CD4-positive, alpha-beta memory T cell (primary cell): ENCODE measurements at regions not wholly inside any gene's neighbourhood (a gene's known extent, or its start where the extent isn't known, plus 50 kb on each side); places are given as distances from the start of the nearest gene placed in this dataset.
A peak's percentile ranks its signal among the peaks of the same experiment; 100 is the strongest.
"Not testable (repeated sequence)": the region's sequence is repeated elsewhere in the genome, so short reads cannot be mapped to it uniquely, and the experiment has no call there.

Experiments used
- CTCF ChIA-PET: fragments of 350-600 bp; sonication (Branson Sonifier 250); formaldehyde crosslinking; loops from one replicate; lab custom pipeline; 2021; ENCODE audit warnings: inconsistent platforms; ENCODE audit not compliant: partially characterized antibody; lab: Charles Lee
- POLR2A ChIA-PET: fragments of 350-600 bp; sonication (Branson Sonifier 250); formaldehyde crosslinking; loops from one replicate; lab custom pipeline; 2021; ENCODE audit not compliant: partially characterized antibody; lab: Charles Lee
- DNase-seq, 5 donors: peaks; one replicate each; pipeline versions ENCODE4 v3.0.0 to v3.0.0-alpha.2; 2020 to 2022; ENCODE audit warnings: mixed read lengths in 1 of 5
- H3K27ac ChIP-seq: one replicate; pipeline ENCODE4 v1.7.0; 2013; ENCODE audit warnings: low read depth, low read length
- H3K27me3 ChIP-seq: 2 replicates; pipeline ENCODE4 v1.7.0; 2013; ENCODE audit warnings: mild to moderate bottlenecking, low read length, moderate library complexity; ENCODE audit not compliant: insufficient read depth
- H3K36me3 ChIP-seq: 2 replicates; pipeline ENCODE4 v1.7.0; 2013; ENCODE audit warnings: mild to moderate bottlenecking, low read length, moderate library complexity; ENCODE audit not compliant: insufficient read depth
- H3K4me1 ChIP-seq: 2 replicates; pipeline ENCODE4 v1.7.0; 2013; ENCODE audit warnings: mild to moderate bottlenecking, low read length, moderate library complexity; ENCODE audit not compliant: insufficient read depth
- H3K4me3 ChIP-seq, 2 donors: one replicate each; pipeline ENCODE4 v1.7.0; 2013; ENCODE audit warnings: low read length in 2 of 2, mild to moderate bottlenecking in 1 of 2
- H3K9me3 ChIP-seq, 2 donors: one replicate each; pipeline ENCODE4 v1.7.0; 2013; ENCODE audit warnings: low read length in 2 of 2, control low read depth in 1 of 2; ENCODE audit not compliant: control insufficient read depth in 1 of 2
- H3K27ac Mint-ChIP-seq, 7 donors: one replicate each; pipeline ENCODE4 v1.8.0; 2020 to 2021; ENCODE audit warnings: mixed read lengths in 7 of 7, mild to moderate bottlenecking in 6 of 7, inconsistent platforms in 3 of 7, moderate library complexity in 3 of 7
- H3K27me3 Mint-ChIP-seq, 2 donors: one replicate each; pipeline ENCODE4 v1.8.0; 2020 to 2021; ENCODE audit warnings: mixed read lengths in 2 of 2
- H3K36me3 Mint-ChIP-seq, 2 donors: one replicate each; pipeline ENCODE4 v1.8.0; 2020 to 2021; ENCODE audit warnings: mixed read lengths in 2 of 2, inconsistent platforms in 1 of 2, mild to moderate bottlenecking in 1 of 2
- H3K4me1 Mint-ChIP-seq, 4 donors: one replicate each; pipeline ENCODE4 v1.8.0; 2020 to 2021; ENCODE audit warnings: mixed read lengths in 4 of 4, mild to moderate bottlenecking in 1 of 4
- H3K4me3 Mint-ChIP-seq, 8 donors: one replicate each; pipeline ENCODE4 v1.8.0; 2020 to 2021; ENCODE audit warnings: mixed read lengths in 8 of 8, mild to moderate bottlenecking in 7 of 8, moderate library complexity in 6 of 8, inconsistent platforms in 3 of 8
- H3K9me3 Mint-ChIP-seq, 8 donors: one replicate each; pipeline ENCODE4 v1.8.0; 2020 to 2021; ENCODE audit warnings: mixed read lengths in 8 of 8, mild to moderate bottlenecking in 5 of 8, inconsistent platforms in 3 of 8, moderate library complexity in 1 of 8
- intact Hi-C: fragments of 100-400 bp; cut with micrococcal nuclease; formaldehyde crosslinking; loops from one replicate; pipeline ENCODE4 v1.15.1; 2023

DNA sequence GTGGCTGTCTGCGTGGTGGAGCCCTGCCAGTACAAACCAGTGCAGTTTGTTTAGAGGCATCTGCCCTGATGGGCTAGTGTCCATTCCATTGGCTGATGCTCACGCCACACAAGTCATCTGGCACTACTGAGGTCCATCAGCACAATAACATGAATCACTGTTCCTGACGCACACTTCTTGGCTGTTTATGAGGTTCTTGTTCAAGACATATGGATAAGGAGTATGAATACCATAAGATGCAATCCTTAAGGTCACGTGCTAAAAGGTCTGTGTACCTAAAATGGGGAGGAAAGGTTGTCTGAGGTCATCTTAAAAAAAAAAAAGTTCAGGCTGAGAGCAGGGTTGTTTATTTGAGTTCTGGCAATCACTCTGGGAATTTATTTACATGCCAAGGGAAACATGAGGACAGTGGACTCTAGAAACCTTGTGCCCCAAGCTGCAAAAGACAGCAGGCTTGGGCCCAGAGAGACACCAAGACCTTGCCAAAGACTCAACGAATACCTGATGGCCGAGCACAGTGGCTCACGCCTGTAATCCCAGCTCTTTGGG, 54.1 kb upstream of the SHLD1 start:
- DNase-seq, result no peak
- no peaks in the 10 kb centered on the region for H3K27me3 Mint-ChIP-seq
- H3K27ac Mint-ChIP-seq, result peak overlapping the region in 2 of 7 donors; percentile 39 to 64
- ChIA-PET CTCF (no interaction called here), POLR2A (no interaction called here)
- no peak overlapping the region for H3K4me3 Mint-ChIP-seq
- intact Hi-C loops, result no loop called here
- Histone ChIP-seq H3K9me3 (no peaks in the 10 kb centered on the region), H3K4me3 (no peak overlapping the region), H3K36me3 (no peaks in the 10 kb centered on the region), H3K27ac (no peak overlapping the region), H3K4me1 (no peaks in the 10 kb centered on the region), H3K27me3 (no peaks in the 10 kb centered on the region)
- H3K4me1 Mint-ChIP-seq, result peaks cover 0 to 4% (median 2%) of the 10 kb centered on the region in 4 donors
- peaks cover 0 to 4% (median 2%) of the 10 kb centered on the region in 8 donors for H3K9me3 Mint-ChIP-seq
- no peaks in the 10 kb centered on the region for H3K36me3 Mint-ChIP-seq

DNA sequence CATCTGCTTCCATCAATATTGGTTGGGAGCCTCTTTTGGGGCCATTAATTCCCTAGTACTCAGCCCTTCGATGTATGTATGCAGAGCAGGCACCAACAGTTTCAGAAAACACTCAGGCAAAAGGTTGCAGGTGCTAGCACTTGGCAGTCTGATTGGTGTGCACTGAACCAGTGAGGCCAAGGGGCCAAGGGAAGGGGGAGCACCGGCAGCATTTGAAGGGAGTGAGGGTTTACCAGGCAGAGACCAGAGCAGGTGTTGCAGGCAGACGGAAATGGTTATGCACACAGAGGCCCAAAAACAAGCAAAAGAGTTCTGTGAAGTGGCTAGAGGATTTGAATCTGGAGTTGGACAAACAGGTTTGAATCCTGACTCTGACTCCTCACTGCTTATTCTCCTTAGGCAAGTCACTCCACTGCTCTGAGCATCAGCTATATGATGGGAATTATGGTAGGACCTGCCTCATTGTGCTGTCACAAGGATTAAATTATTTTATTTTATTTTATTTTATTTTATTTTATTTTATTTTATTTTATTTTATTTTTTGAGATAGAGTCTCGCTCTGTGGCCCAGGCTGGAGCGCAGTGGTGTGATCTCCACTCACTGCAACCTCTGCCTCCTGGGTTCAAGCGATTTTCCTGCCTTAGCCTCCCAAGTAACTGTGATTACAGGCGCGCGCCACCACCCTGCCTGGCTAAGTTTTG, 58.1 kb upstream of the SHLD1 start:
- intact Hi-C loops, result no loop called here
- H3K36me3 Mint-ChIP-seq, result no peaks in the 10 kb centered on the region
- H3K4me3 Mint-ChIP-seq, result no peak overlapping the region

DNA sequence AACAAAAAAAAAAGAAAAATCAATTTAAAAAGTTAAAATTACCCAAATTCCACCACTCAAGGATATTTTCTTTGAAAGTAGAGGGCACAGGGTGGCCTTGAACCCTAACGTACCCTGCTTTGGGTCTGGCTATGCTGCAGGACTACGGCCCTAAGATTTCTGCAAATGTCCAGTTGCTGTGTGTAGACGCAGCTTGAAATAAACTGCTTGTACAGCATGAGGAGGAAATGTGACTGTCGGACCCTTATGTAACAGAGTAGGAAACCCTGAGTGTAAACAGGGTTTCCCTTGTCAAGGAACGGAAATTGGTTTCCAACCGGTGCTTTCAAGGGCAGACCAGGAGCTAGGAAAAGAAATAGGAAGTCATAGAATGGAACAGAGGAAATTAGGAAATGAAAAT, 60.7 kb upstream of the SHLD1 start:
- Histone ChIP-seq H3K27ac (no peak overlapping the region), H3K4me3 (no peak overlapping the region), H3K36me3 (no peaks in the 10 kb centered on the region), H3K4me1 (no peaks in the 10 kb centered on the region), H3K9me3 (no peaks in the 10 kb centered on the region), H3K27me3 (no peaks in the 10 kb centered on the region)
- Mint-ChIP-seq H3K9me3 (no peaks in the 10 kb centered on the region), H3K4me3 (no peak overlapping the region), H3K27me3 (no peaks in the 10 kb centered on the region), H3K27ac (no peak overlapping the region), H3K4me1 (peaks cover 0 to 4% (median 3%) of the 10 kb centered on the region in 4 donors), H3K36me3 (no peaks in the 10 kb centered on the region)
- POLR2A ChIA-PET, result no interaction called here
- no peak for DNase-seq
- CTCF ChIA-PET, result interaction anchor here (1.1 kb wide), 1 partner anchor 98 kb away, joined by 3 read pairs; no protein-coding TSS in a partner anchor
- intact Hi-C loops, result no loop called here

More for the DNA sequence above, 58.1 kb upstream of the SHLD1 start:
- ChIA-PET POLR2A (no interaction called here), CTCF (interaction anchor here (1.0 kb wide), 1 partner anchor 13 kb away, joined by 3 read pairs; no protein-coding TSS in a partner anchor)
- Histone ChIP-seq H3K9me3 (no peaks in the 10 kb centered on the region), H3K4me3 (no peak overlapping the region), H3K27ac (no peak overlapping the region), H3K27me3 (no peaks in the 10 kb centered on the region), H3K4me1 (no peaks in the 10 kb centered on the region), H3K36me3 (no peaks in the 10 kb centered on the region)
- Mint-ChIP-seq H3K9me3 (peaks cover 0 to 4% (median 0%) of the 10 kb centered on the region in 8 donors), H3K27me3 (no peaks in the 10 kb centered on the region), H3K27ac (peak overlapping the region in 3 of 7 donors; percentile 42 to 53 (median 42)), H3K4me1 (peaks cover 0 to 4% (median 3%) of the 10 kb centered on the region in 4 donors)
- DNase-seq, result no peak

DNA sequence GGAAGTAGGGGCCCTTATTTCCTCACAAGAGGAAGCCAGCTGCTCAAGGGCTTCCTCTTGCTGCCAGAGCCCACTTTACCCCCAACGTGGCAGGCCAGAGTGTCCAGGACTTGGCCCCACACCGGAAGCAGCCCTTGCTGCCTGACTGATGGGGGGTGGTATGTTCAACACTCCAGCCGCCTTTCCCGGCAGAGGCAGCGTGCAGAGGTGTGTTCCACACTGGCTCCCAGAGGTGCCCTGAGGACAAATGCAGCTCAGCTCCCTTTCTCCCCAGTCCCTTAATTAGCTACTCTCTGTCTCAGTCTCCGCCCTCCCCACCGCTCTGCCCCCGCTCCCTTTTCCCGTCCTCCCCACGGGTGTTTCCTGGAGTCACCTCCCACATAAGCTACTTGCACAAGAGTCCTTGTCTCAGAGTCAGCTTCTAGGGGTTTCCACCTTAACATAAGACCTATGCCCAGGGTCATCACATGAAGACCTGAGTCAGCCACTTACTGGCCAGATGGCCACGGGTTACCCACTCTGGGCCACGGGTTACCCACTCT, 61.7 kb upstream of the SHLD1 start:
- Histone ChIP-seq H3K4me1 (no peaks in the 10 kb centered on the region), H3K9me3 (no peaks in the 10 kb centered on the region), H3K4me3 (no peak overlapping the region), H3K27ac (no peak overlapping the region), H3K36me3 (no peaks in the 10 kb centered on the region), H3K27me3 (no peaks in the 10 kb centered on the region)
- ChIA-PET CTCF (no interaction called here), POLR2A (no interaction called here)
- H3K4me1 Mint-ChIP-seq, result peaks cover 0 to 4% (median 3%) of the 10 kb centered on the region in 4 donors
- no peaks in the 10 kb centered on the region for H3K9me3 Mint-ChIP-seq
- peak overlapping the region in 1 of 7 donors; percentile 82 for H3K27ac Mint-ChIP-seq
- H3K4me3 Mint-ChIP-seq, result no peak overlapping the region
- intact Hi-C loops, result no loop called here
- no peak for DNase-seq
- H3K36me3 Mint-ChIP-seq, result no peaks in the 10 kb centered on the region
- H3K27me3 Mint-ChIP-seq, result no peaks in the 10 kb centered on the region

DNA sequence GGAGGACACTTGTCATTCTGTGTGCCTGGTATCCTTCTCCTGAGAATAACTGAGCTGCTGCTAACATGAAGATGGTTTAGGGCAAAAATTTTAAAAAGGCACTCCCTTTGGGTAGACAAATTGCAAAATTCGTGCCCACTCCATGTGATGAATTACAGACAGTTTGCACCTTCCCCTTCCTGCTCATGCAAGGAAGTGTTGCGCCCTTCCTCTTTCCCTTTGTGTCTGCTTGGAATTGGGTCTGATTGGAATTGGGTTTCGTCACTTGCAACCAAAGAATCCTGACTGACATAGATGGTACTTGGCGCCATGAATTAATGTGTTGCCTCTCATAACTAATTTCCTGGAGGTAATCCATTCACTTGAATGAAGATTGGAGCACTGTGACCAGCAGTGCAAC, 62.3 kb upstream of the SHLD1 start:
- Mint-ChIP-seq H3K4me1 (peaks cover 0 to 4% (median 3%) of the 10 kb centered on the region in 4 donors), H3K4me3 (no peak overlapping the region), H3K36me3 (no peaks in the 10 kb centered on the region), H3K27ac (no peak overlapping the region), H3K9me3 (no peaks in the 10 kb centered on the region), H3K27me3 (no peaks in the 10 kb centered on the region)
- Histone ChIP-seq H3K27me3 (no peaks in the 10 kb centered on the region), H3K36me3 (no peaks in the 10 kb centered on the region), H3K9me3 (no peaks in the 10 kb centered on the region), H3K27ac (no peak overlapping the region), H3K4me1 (no peaks in the 10 kb centered on the region), H3K4me3 (no peak overlapping the region)
- POLR2A ChIA-PET, result no interaction called here
- CTCF ChIA-PET, result interaction anchor here (0.8 kb wide), 1 partner anchor 18 kb away, joined by 4 read pairs; no protein-coding TSS in a partner anchor
- intact Hi-C loops, result no loop called here
- no peak for DNase-seq

DNA sequence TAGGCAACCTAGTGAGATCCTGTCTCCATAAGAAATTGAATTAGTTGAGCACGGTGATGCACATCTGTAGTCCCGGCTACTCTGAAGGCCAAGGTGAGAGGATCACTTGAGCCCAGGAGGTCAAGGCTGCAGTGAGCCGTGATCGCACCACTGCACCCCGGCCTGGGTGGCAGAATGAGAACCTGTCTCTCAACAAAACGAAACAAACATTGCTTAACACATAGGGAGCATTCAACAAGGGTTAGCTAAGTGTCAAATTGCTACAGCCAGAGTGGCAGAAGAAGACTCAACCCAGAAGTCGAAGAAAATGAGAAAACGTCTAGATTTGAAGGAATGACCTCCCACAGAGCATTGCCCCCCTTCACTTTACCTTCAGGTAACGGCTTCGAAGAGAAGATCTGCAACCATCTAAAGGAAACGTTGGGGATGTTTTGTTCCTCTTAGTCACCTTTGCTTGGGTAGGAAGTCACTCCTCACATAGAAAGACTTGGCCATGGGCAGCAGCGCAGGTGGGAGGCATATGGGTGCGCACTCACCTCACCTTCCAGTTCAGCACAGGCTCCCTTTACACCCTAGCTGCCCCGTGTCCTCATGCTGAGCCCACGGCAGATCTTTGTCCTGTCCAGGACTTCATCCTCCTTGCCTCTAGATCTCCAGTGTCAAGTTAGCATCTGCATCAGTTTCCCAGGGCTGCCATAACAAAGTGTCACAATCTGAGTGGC, 63.7 kb upstream of the SHLD1 start:
- Mint-ChIP-seq H3K9me3 (no peaks in the 10 kb centered on the region), H3K36me3 (no peaks in the 10 kb centered on the region), H3K4me1 (peaks cover 0 to 1% (median 0%) of the 10 kb centered on the region in 4 donors), H3K4me3 (no peak overlapping the region), H3K27ac (no peak overlapping the region), H3K27me3 (no peaks in the 10 kb centered on the region)
- DNase-seq, result no peak
- no peaks in the 10 kb centered on the region for H3K36me3 ChIP-seq
- no peaks in the 10 kb centered on the region for H3K4me1 ChIP-seq
- intact Hi-C loops, result no loop called here
- no peak overlapping the region for H3K27ac ChIP-seq
- no peak overlapping the region for H3K4me3 ChIP-seq
- H3K9me3 ChIP-seq, result no peaks in the 10 kb centered on the region
- POLR2A ChIA-PET, result interaction anchor here (1.0 kb wide), 1 partner anchor 19 kb away, joined by 3 read pairs; no protein-coding TSS in a partner anchor
- CTCF ChIA-PET, result no interaction called here
- H3K27me3 ChIP-seq, result no peaks in the 10 kb centered on the region

DNA sequence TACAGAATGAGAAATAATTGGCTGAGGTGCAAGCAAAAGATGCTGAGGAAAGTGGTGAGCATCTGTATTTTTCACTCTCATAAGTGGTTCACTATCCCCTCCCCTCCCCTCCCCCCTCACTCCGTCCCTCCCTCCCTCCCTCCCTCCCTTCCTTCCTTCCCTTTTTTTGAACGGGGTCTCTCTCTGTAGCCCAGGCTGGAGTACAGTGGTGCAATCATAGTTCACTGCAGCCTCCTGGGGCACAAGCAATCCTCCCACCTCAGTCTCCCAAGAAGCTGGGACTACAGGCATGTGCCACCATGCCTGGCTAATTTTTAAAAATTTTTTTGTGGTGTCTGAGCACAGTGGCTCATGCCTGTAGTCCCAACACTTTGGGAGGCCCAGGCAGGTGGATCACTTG, 67.6 kb upstream of the SHLD1 start:
- H3K4me3 ChIP-seq, H3K9me3 Mint-ChIP-seq, H3K9me3 ChIP-seq, H3K27me3 Mint-ChIP-seq, H3K27me3 ChIP-seq, H3K4me1 Mint-ChIP-seq, H3K27ac ChIP-seq, CTCF ChIA-PET, POLR2A ChIA-PET, H3K4me1 ChIP-seq, H3K36me3 Mint-ChIP-seq, H3K36me3 ChIP-seq, intact Hi-C loops, H3K4me3 Mint-ChIP-seq, DNase-seq: not testable (repeated sequence)
- peak overlapping the region in 1 of 7 donors; percentile 72 for H3K27ac Mint-ChIP-seq
